Cardiac muscle cell (in vitro differentiated cells and primary cell): ENCODE measurements at regions not wholly inside any gene's neighbourhood (a gene's known extent, or its start where the extent isn't known, plus 50 kb on each side); places are given as distances from the start of the nearest gene placed in this dataset.

Experiments
- DNase-seq, 2 donors: peaks; one replicate each; pipeline versions ENCODE4 v3.0.0 to v3.0.0-alpha.2; 2010 to 2017; ENCODE audit warnings: low read depth in 1 of 2, low spot score in 1 of 2
- H3K27ac ChIP-seq: fragments of 200-600 bp; sonication (generic); 2 replicates; pipeline ENCODE4 v1.5.1; 2016
- H3K27me3 ChIP-seq: fragments of 200-600 bp; sonication (generic); 2 replicates; pipeline ENCODE4 v1.6.0; 2016; ENCODE audit warnings: control low read depth
- H3K36me3 ChIP-seq: fragments of 200-600 bp; sonication (generic); 2 replicates; pipeline ENCODE4 v1.5.1; 2016; ENCODE audit warnings: control low read depth
- H3K4me1 ChIP-seq: fragments of 200-600 bp; sonication (generic); 2 replicates; pipeline ENCODE4 v1.8.1; 2017; ENCODE audit warnings: low read depth, mild to moderate bottlenecking, mixed run types
- H3K4me3 ChIP-seq: fragments of 200-600 bp; sonication (generic); 2 replicates; pipeline ENCODE4 v1.5.1; 2016; ENCODE audit warnings: mild to moderate bottlenecking
- H3K9me3 ChIP-seq: fragments of 200-600 bp; sonication (generic); 2 replicates; pipeline ENCODE4 v1.5.1; 2017; ENCODE audit warnings: low read depth, mild to moderate bottlenecking, control low read depth
- TF ChIP-seq, protein P1 (sequence below): IDR thresholded peaks from 2 replicates; pipeline ENCODE4 v1.5.1; 2012; ENCODE audit warnings: low read depth, mild to moderate bottlenecking, low read length

DNA sequence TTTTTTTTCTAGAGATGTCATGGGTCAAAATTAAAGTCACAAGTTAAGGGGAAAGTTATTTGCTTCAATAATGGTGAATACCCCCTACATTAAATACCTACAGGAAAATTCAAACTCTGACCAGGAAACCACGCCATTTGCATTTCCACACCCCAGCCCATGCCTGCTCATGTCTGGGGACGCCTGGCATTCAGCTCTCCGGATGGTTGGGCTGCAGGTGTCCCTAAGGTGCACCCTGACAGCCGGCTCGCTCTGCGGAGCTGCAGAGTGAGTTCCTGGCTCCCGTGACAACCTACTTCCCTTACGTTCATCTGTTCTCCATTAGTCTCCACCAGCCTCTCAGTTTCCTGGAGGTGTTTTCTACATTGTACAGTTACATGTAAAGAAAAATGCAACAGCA is 122.7 kb upstream of the RIOK3 start:
- no peaks in the 10 kb centered on the region for H3K9me3 ChIP-seq
- TF ChIP-seq, protein P1, sequence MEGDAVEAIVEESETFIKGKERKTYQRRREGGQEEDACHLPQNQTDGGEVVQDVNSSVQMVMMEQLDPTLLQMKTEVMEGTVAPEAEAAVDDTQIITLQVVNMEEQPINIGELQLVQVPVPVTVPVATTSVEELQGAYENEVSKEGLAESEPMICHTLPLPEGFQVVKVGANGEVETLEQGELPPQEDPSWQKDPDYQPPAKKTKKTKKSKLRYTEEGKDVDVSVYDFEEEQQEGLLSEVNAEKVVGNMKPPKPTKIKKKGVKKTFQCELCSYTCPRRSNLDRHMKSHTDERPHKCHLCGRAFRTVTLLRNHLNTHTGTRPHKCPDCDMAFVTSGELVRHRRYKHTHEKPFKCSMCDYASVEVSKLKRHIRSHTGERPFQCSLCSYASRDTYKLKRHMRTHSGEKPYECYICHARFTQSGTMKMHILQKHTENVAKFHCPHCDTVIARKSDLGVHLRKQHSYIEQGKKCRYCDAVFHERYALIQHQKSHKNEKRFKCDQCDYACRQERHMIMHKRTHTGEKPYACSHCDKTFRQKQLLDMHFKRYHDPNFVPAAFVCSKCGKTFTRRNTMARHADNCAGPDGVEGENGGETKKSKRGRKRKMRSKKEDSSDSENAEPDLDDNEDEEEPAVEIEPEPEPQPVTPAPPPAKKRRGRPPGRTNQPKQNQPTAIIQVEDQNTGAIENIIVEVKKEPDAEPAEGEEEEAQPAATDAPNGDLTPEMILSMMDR, result no peak

DNA sequence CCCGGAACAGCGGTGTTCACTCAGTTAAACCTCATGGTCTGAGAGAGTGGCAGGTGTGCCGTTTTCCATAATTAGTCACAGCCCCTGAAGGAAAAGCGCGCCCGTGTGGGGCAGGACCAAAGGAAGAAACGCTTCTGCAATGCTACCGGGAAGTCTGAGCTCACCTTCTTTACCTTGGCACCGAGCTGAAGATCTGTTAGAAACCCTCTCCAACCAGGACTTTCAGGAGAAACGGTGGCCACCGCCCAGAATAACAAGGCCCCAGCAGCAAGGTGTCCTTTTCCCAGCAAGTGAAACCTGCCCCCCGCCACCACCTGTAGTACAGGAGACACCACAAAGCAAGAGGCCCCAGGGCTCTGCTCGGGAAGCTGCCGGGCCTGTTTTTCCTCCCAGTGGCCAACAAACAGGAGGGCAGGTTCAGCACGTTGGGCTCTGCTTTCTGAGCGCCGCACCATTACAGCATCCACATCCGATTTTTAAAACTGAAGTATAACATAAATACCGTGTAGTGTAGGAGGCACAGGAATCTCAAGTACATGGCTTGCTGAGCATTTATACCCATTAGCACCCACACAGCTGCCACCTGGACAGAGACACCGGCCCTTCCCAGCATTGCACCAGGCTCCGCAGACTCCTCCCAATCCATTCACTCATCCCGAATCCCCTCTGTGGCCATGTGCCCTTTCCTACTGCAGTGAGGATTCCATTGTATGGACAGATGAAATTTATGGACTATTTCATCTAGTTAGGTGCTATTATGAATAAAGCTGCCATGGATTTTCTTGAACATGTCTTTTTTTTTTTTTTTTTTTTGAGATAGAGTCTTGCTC is 121.8 kb upstream of the RIOK3 start:
- H3K9me3 ChIP-seq, result no peaks in the 10 kb centered on the region
- no peak overlapping the region for H3K4me3 ChIP-seq
- H3K36me3 ChIP-seq, result no peaks in the 10 kb centered on the region
- no peaks in the 10 kb centered on the region for H3K27me3 ChIP-seq
- H3K27ac ChIP-seq, result no peak overlapping the region
- TF ChIP-seq, protein P1, result no peak
- H3K4me1 ChIP-seq, result no peaks in the 10 kb centered on the region
- DNase-seq, result no peak

More for the DNA sequence above, 122.7 kb upstream of the RIOK3 start:
- H3K4me3 ChIP-seq, result no peak overlapping the region
- DNase-seq, result no peak
- H3K27ac ChIP-seq, result no peak overlapping the region
- no peaks in the 10 kb centered on the region for H3K27me3 ChIP-seq
- no peaks in the 10 kb centered on the region for H3K36me3 ChIP-seq
- H3K4me1 ChIP-seq, result no peaks in the 10 kb centered on the region

- TF ChIP-seq, protein P1, result no peak
- no peaks in the 10 kb centered on the region for H3K36me3 ChIP-seq
- H3K27me3 ChIP-seq, result no peaks in the 10 kb centered on the region
- no peak overlapping the region for H3K4me3 ChIP-seq
- no peak overlapping the region for H3K27ac ChIP-seq
- H3K4me1 ChIP-seq, result no peaks in the 10 kb centered on the region
- no peak for DNase-seq
- H3K9me3 ChIP-seq, result no peaks in the 10 kb centered on the region
Measured at GRCh38 chr18:23332356-23332755, 120.7 kb upstream of the RIOK3 start.

- H3K27me3 ChIP-seq, result no peaks in the 10 kb centered on the region
- TF ChIP-seq, protein P1, result no peak
- H3K27ac ChIP-seq, result no peak overlapping the region
- no peaks in the 10 kb centered on the region for H3K4me1 ChIP-seq
- no peaks in the 10 kb centered on the region for H3K36me3 ChIP-seq
- no peak for DNase-seq
- H3K9me3 ChIP-seq, result no peaks in the 10 kb centered on the region
- H3K4me3 ChIP-seq, result no peak overlapping the region
Measured at GRCh38 chr18:23333827-23334226, 119.3 kb upstream of the RIOK3 start.

- Histone ChIP-seq H3K4me3 (no peak overlapping the region), H3K36me3 (no peaks in the 10 kb centered on the region), H3K4me1 (no peaks in the 10 kb centered on the region), H3K27me3 (no peaks in the 10 kb centered on the region), H3K9me3 (no peaks in the 10 kb centered on the region), H3K27ac (no peak overlapping the region)
- DNase-seq, result no peak
- TF ChIP-seq, protein P1, result no peak
Measured at GRCh38 chr18:23334569-23334968, 118.5 kb upstream of the RIOK3 start.
